Lung (tissue), 11 donors: ENCODE measurements at regions not wholly inside any gene's neighbourhood (a gene's known extent, or its start where the extent isn't known, plus 50 kb on each side); places are given as distances from the start of the nearest gene placed in this dataset.

Source experiments
- ATAC-seq: fragments of 200-7000 bp; cut with Tn5 transposase; one replicate; pipeline ENCODE4 v1.9.1; 2020; ENCODE audit warnings: moderate number of reproducible peaks; ENCODE audit not compliant: insufficient read depth, low FRiP score
- DNase-seq, 3 donors: peaks; one replicate each; pipeline ENCODE4 v3.0.0-alpha.2; 2013 to 2017
- H3K27ac ChIP-seq, 2 donors: one replicate each; pipeline ENCODE4 v1.5.1; 2013; ENCODE audit warnings: mild to moderate bottlenecking in 2 of 2, moderate library complexity in 2 of 2, control low read depth in 1 of 2, inconsistent platforms in 1 of 2, low read depth in 1 of 2, low read length in 1 of 2
- H3K27me3 ChIP-seq, 3 donors: one replicate each; pipeline ENCODE4 v1.5.1; 2013; ENCODE audit warnings: low read length in 2 of 3; ENCODE audit not compliant: control insufficient read depth in 3 of 3, insufficient read depth in 3 of 3
- H3K36me3 ChIP-seq, 4 donors: one replicate each; pipeline ENCODE4 v1.5.1; 2013; ENCODE audit warnings: low read length in 4 of 4, mild to moderate bottlenecking in 1 of 4, moderate library complexity in 1 of 4; ENCODE audit not compliant: control insufficient read depth in 4 of 4, insufficient read depth in 4 of 4
- H3K4me1 ChIP-seq, 5 donors: one replicate each; pipeline ENCODE4 v1.5.1; 2013; ENCODE audit warnings: low read length in 5 of 5, mild to moderate bottlenecking in 2 of 5, moderate library complexity in 1 of 5; ENCODE audit not compliant: control insufficient read depth in 5 of 5, insufficient read depth in 5 of 5
- H3K4me3 ChIP-seq: one replicate; pipeline ENCODE4 v1.5.1; 2013; ENCODE audit warnings: mild to moderate bottlenecking, control low read depth, moderate library complexity
- H3K9ac ChIP-seq, 2 donors: one replicate each; pipeline ENCODE4 v1.5.1; 2013; ENCODE audit warnings: low read length in 2 of 2, control low read depth in 1 of 2; ENCODE audit not compliant: insufficient read depth in 1 of 2
- H3K9me3 ChIP-seq, 4 donors: one replicate each; pipeline ENCODE4 v1.5.1; 2013; ENCODE audit warnings: low read length in 3 of 4, mild to moderate bottlenecking in 1 of 4, moderate library complexity in 1 of 4; ENCODE audit not compliant: control insufficient read depth in 4 of 4, insufficient read depth in 3 of 4
- WGBS, 2 donors: extraction: QIAGEN DNeasy Blood & Tissue Kit; methylation state at CpG; one replicate each; pipeline ENCODE4 v1.1.7; 2013; 5-methylcytosine and 5-hydroxymethylcytosine counted together
- TF ChIP-seq, protein P1 (sequence below): IDR thresholded peaks from 2 replicates; pipeline ENCODE4 v1.5.1; 2012; ENCODE audit warnings: mild to moderate bottlenecking; ENCODE audit errors: control extremely low read depth, extremely low read depth
- donor health status: control.
- donor health status: control.
- donor health status: Bipolar disorder and iron deficiency.
- donor health status: healthy.
- donor health status: DM: yes; HTN: yes; CAD: no.

DNA sequence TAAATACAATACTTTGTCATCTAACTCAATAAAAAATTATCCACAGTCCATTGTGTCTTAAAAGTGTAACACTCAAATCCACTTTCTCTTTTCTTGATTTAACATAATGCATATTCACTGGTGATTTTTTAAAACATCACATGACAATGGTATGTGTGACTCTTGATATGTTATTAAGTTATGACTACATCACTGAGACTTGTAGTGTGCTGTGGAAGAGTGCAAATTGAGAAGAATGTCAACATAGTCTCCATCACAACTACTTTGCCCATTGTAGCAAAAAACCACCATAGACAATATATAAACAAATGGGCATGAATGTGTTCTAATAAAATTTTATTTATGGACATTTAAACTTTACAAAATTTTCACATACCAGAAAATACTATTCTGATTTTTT, 380.7 kb upstream of the PMFBP1 start:
- ATAC-seq (no peak), DNase-seq (no peak)
- Histone ChIP-seq H3K27ac (no peak overlapping the region), H3K9ac (no peak overlapping the region), H3K4me1 (no peaks in the 10 kb centered on the region), H3K9me3 (peaks cover 0 to 3% (median 0%) of the 10 kb centered on the region in 4 donors), H3K27me3 (no peaks in the 10 kb centered on the region), H3K36me3 (no peaks in the 10 kb centered on the region), H3K4me3 (no peak overlapping the region)
- TF ChIP-seq, protein P1, sequence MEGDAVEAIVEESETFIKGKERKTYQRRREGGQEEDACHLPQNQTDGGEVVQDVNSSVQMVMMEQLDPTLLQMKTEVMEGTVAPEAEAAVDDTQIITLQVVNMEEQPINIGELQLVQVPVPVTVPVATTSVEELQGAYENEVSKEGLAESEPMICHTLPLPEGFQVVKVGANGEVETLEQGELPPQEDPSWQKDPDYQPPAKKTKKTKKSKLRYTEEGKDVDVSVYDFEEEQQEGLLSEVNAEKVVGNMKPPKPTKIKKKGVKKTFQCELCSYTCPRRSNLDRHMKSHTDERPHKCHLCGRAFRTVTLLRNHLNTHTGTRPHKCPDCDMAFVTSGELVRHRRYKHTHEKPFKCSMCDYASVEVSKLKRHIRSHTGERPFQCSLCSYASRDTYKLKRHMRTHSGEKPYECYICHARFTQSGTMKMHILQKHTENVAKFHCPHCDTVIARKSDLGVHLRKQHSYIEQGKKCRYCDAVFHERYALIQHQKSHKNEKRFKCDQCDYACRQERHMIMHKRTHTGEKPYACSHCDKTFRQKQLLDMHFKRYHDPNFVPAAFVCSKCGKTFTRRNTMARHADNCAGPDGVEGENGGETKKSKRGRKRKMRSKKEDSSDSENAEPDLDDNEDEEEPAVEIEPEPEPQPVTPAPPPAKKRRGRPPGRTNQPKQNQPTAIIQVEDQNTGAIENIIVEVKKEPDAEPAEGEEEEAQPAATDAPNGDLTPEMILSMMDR: no peak

DNA sequence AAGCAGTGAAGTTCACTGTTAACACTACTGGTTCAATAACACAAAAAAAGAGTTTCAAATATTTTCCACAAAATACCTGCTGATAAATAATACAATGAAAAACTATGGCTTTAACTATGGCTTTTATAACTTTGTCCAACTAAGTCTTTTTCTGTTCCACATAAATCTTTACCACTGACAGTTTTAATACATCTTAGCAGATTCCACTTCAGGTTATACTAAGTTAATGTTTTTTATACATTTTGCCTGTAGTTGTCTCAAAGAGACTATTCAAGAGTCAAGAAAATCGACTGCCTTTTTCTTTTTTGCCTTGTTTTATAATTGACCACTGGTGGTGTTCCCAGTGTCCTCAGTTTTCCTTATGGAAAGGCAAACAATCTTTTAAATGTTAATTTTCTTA, 379.7 kb upstream of the PMFBP1 start:
- TF ChIP-seq, protein P1: no peak
- Histone ChIP-seq H3K9ac (no peak overlapping the region), H3K4me1 (no peaks in the 10 kb centered on the region), H3K27me3 (no peaks in the 10 kb centered on the region), H3K4me3 (no peak overlapping the region), H3K27ac (no peak overlapping the region), H3K9me3 (peaks cover 0 to 3% (median 0%) of the 10 kb centered on the region in 4 donors), H3K36me3 (no peaks in the 10 kb centered on the region)
- no peak for DNase-seq
- no peak for ATAC-seq
- 93 to 100% methylated on average over 1 of the region's 1 CpG for WGBS, 2 donors

DNA sequence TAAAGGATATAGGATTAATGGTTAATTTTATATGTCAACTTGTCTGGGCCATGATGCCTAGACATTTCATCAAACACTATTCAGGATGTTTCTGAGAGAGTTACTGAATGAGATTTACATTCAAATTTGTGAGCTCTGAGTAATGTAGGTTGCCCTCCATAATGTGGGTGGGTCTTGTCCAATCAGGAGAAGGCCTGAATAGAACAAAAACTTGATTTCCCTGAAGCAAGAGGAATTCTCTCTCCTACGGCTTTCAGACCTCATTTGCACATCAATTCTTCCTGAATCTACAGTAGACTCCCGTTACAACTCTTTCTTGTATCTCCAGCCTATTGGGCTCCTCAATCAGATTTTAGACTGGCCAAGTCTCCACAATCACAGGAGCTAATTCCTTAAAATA, 377.9 kb upstream of the PMFBP1 start:
- 94% methylated on average over 2 of the region's 2 CpGs for WGBS, 2 donors
- H3K36me3 ChIP-seq: no peaks in the 10 kb centered on the region
- no peak overlapping the region for H3K27ac ChIP-seq
- ATAC-seq (no peak), DNase-seq (no peak)
- no peak overlapping the region for H3K4me3 ChIP-seq
- TF ChIP-seq, protein P1: no peak
- H3K9me3 ChIP-seq: peaks cover 0 to 3% (median 0%) of the 10 kb centered on the region in 4 donors
- no peak overlapping the region for H3K9ac ChIP-seq
- no peaks in the 10 kb centered on the region for H3K4me1 ChIP-seq
- H3K27me3 ChIP-seq: no peaks in the 10 kb centered on the region

DNA sequence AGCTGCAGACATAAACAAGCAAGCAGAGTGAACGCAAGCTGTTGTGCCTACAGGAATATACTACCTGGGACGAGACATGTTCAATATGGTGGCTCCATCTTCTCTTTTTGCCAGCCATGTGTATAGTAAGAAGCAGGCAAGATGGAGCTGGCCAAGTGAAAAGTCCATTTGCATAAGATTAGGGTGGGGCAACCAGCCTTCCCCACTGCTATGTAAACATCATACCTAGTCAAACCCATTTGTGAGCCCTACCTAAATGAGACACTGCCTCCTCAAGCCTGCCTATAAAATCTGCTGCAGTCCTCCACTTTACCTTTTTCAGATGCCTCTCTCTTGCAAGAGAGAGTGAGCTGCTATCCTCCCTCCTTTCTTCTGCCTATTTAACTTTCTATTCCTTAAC, 370.1 kb upstream of the PMFBP1 start:
- H3K27ac ChIP-seq: no peak overlapping the region
- DNase-seq (no peak), ATAC-seq (no peak)
- no peaks in the 10 kb centered on the region for H3K4me1 ChIP-seq
- no peaks in the 10 kb centered on the region for H3K9me3 ChIP-seq
- WGBS, 2 donors: 96 to 100% methylated on average over 2 of the region's 2 CpGs
- H3K27me3 ChIP-seq: no peaks in the 10 kb centered on the region
- H3K9ac ChIP-seq: no peak overlapping the region
- no peaks in the 10 kb centered on the region for H3K36me3 ChIP-seq
- TF ChIP-seq, protein P1: no peak
- no peak overlapping the region for H3K4me3 ChIP-seq
